GM23338 (cell line): ENCODE measurements at regions not wholly inside any gene's neighbourhood (a gene's known extent, or its start where the extent isn't known, plus 50 kb on each side); places are given as distances from the start of the nearest gene placed in this dataset.

Experiments used
- ATAC-seq: fragments of 200-7000 bp; cut with Tn5 transposase; 3 replicates; pipeline ENCODE4 v1.9.1; 2020
- DNase-seq: peaks from one replicate; pipeline ENCODE4 v3.0.0-alpha.2; 2015; ENCODE audit warnings: low spot score
- H2AFZ ChIP-seq: fragments of 200-600 bp; sonication (generic); 2 replicates; pipeline ENCODE4 v1.8.0; 2016; ENCODE audit warnings: antibody characterized with exemption, mild to moderate bottlenecking, moderate library complexity
- H3F3A ChIP-seq: fragments of 200-600 bp; sonication (generic); replicated peaks from 2 replicates; pipeline ENCODE4 v1.8.0; 2017; ENCODE audit warnings: antibody characterized with exemption, mixed run types, low read depth
- H3K27ac ChIP-seq: fragments of 200-600 bp; sonication (generic); 2 replicates; pipeline ENCODE4 v1.6.1; 2016; ENCODE audit warnings: low read depth
- H3K27me3 ChIP-seq: fragments of 200-600 bp; sonication (generic); 2 replicates; pipeline ENCODE4 v1.8.0; 2016; ENCODE audit warnings: mild to moderate bottlenecking, mixed run types, moderate library complexity; ENCODE audit not compliant: insufficient read depth
- H3K36me3 ChIP-seq: fragments of 200-600 bp; sonication (generic); 2 replicates; pipeline ENCODE4 v1.8.0; 2016; ENCODE audit warnings: mild to moderate bottlenecking; ENCODE audit not compliant: insufficient read depth
- H3K4me1 ChIP-seq: fragments of 200-600 bp; sonication (generic); 2 replicates; pipeline ENCODE4 v1.8.0; 2016; ENCODE audit warnings: mild to moderate bottlenecking, moderate library complexity; ENCODE audit not compliant: insufficient read depth
- H3K4me2 ChIP-seq: fragments of 200-600 bp; sonication (generic); 2 replicates; pipeline ENCODE4 v1.7.1; 2017; ENCODE audit warnings: mixed run types
- H3K4me3 ChIP-seq: fragments of 200-600 bp; sonication (generic); 2 replicates; pipeline ENCODE4 v1.6.1; 2016; ENCODE audit warnings: mixed run types
- H3K79me2 ChIP-seq: fragments of 200-600 bp; sonication (generic); replicated peaks from 2 replicates; pipeline ENCODE4 v1.8.0; 2017; ENCODE audit warnings: mild to moderate bottlenecking; ENCODE audit not compliant: insufficient read depth
- H3K9me2 ChIP-seq: fragments of 200-600 bp; sonication (generic); 2 replicates; pipeline ENCODE4 v1.8.0; 2017; ENCODE audit not compliant: insufficient read depth
- H4K20me1 ChIP-seq: fragments of 200-600 bp; sonication (generic); replicated peaks from 2 replicates; pipeline ENCODE4 v1.8.0; 2017; ENCODE audit warnings: mild to moderate bottlenecking; ENCODE audit not compliant: insufficient read depth
- H3K27ac Mint-ChIP-seq: 2 replicates; pipeline ENCODE4 v1.8.0; 2020; ENCODE audit warnings: inconsistent platforms, mild to moderate bottlenecking, moderate library complexity, mixed read lengths
- H3K27me3 Mint-ChIP-seq: 3 replicates; pipeline ENCODE4 v1.8.0; 2022; ENCODE audit warnings: low read depth, mild to moderate bottlenecking, moderate library complexity, mixed read lengths, inconsistent platforms; ENCODE audit not compliant: insufficient read depth, poor library complexity
- H3K36me3 Mint-ChIP-seq: 3 replicates; pipeline ENCODE4 v1.8.0; 2021; ENCODE audit warnings: low read depth, mild to moderate bottlenecking, inconsistent platforms, moderate library complexity, mixed read lengths
- H3K4me1 Mint-ChIP-seq: 3 replicates; pipeline ENCODE4 v1.8.0; 2020; ENCODE audit warnings: mild to moderate bottlenecking, inconsistent platforms, mixed read lengths
- H3K4me3 Mint-ChIP-seq: 3 replicates; pipeline ENCODE4 v1.8.0; 2021; ENCODE audit warnings: moderate library complexity, mild to moderate bottlenecking, inconsistent platforms, mixed read lengths
- H3K9me3 Mint-ChIP-seq: 3 replicates; pipeline ENCODE4 v1.8.0; 2020; ENCODE audit warnings: moderate library complexity, mild to moderate bottlenecking, inconsistent platforms, mixed read lengths
- CREB1 ChIP-seq: fragments of 250-450 bp; sonication (Bioruptor Pico); IDR thresholded peaks from 2 replicates; pipeline ENCODE4 v1.5.0; 2020; ENCODE audit warnings: low read depth, mild to moderate bottlenecking, moderate library complexity
- EZH2 ChIP-seq: fragments of 200-600 bp; sonication (generic); IDR thresholded peaks from one replicate; pipeline ENCODE4 v1.8.0; 2017; ENCODE audit warnings: antibody characterized with exemption, mild to moderate bottlenecking, low read depth; ENCODE audit not compliant: unreplicated experiment
- EZH2phosphoT487 ChIP-seq: fragments of 200-600 bp; sonication (generic); IDR thresholded peaks from one replicate; pipeline ENCODE4 v1.8.1; 2018; ENCODE audit warnings: antibody characterized with exemption; ENCODE audit not compliant: unreplicated experiment
- JUNB ChIP-seq: IDR thresholded peaks from one replicate; pipeline ENCODE4 v1.6.1; 2016; ENCODE audit warnings: antibody characterized with exemption; ENCODE audit not compliant: unreplicated experiment
- NANOG ChIP-seq: IDR thresholded peaks from 2 replicates; pipeline ENCODE4 v1.6.1; 2016; ENCODE audit warnings: antibody characterized with exemption, borderline replicate concordance
- POLR2AphosphoS5 ChIP-seq: IDR thresholded peaks from 2 replicates; pipeline ENCODE4 v1.6.1; 2016; ENCODE audit warnings: antibody characterized with exemption, low read depth
- STAT1 ChIP-seq: IDR thresholded peaks from one replicate; pipeline ENCODE4 v1.6.1; 2016; ENCODE audit warnings: antibody characterized with exemption; ENCODE audit not compliant: unreplicated experiment
- ZNF331 ChIP-seq: fragments of 250-450 bp; sonication (Bioruptor Pico); IDR thresholded peaks from 2 replicates; pipeline ENCODE4 v1.5.0; 2020; ENCODE audit warnings: low read depth, mild to moderate bottlenecking, moderate library complexity
- TF ChIP-seq, protein P1 (sequence below), 2 experiments: fragments of 200-600 bp in 1 of 2; sonication (generic) in 1 of 2; conservative IDR thresholded peaks; 2 replicates each; pipeline versions ENCODE4 v1.5.1 to v1.6.1; 2016 to 2017; ENCODE audit warnings: antibody characterized with exemption in 2 of 2, low read depth in 2 of 2, mild to moderate bottlenecking in 2 of 2, moderate library complexity in 1 of 2
- TF ChIP-seq, protein P2 (sequence below): IDR thresholded peaks from 2 replicates; pipeline ENCODE4 v1.6.1; 2016; ENCODE audit warnings: antibody characterized with exemption
- TF ChIP-seq, protein P3 (sequence below): IDR thresholded peaks from one replicate; pipeline ENCODE4 v1.6.1; 2018; ENCODE audit warnings: antibody characterized with exemption; ENCODE audit not compliant: unreplicated experiment

DNA sequence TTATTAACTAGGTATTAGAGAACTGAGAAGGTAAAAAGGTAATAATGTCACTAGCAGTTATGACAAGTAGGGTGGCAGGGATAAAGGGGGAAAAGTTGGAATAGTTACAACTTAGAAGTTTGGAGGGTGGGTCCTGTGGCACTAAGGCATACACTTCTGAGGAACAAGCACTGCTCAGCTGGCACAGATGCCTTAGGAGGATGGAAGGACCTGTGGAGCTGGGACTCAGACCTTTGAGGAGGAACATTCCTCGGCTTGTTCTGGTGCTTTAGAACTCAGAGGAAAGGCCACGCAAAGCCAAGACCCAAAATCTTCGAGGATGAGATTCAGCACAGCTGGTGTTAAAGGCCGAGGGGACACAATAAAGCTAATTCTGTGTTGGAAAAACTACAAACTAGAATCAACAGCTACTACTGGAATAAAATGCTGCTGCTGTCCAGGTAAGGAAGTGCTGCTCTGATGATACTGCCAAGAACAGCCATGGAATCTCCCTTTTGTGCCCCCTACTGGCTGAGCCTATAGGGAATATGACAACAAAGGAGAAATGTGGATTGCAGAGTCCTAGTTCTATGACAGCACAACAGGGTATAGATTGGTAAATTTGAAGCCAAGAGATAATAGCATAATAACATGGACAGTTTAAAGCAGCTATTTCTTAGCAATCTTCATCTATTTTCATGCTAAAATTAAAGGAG is 126.7 kb downstream of the SLC25A46 start:
- no peak overlapping the region for H3K27ac ChIP-seq
- peak overlapping the region; percentile 38; the same call in 1 of the 2 replicates for H2AFZ ChIP-seq
- Mint-ChIP-seq H3K36me3 (no peaks in the 10 kb centered on the region), H3K4me1 (no peaks in the 10 kb centered on the region), H3K27ac (no peak overlapping the region), H3K4me3 (no peak overlapping the region), H3K27me3 (no peaks in the 10 kb centered on the region), H3K9me3 (no peaks in the 10 kb centered on the region)
- peak; percentile 87 for DNase-seq
- no peaks in the 10 kb centered on the region for H3K79me2 ChIP-seq
- no peaks in the 10 kb centered on the region for H3K36me3 ChIP-seq
- TF ChIP-seq, protein P1, sequence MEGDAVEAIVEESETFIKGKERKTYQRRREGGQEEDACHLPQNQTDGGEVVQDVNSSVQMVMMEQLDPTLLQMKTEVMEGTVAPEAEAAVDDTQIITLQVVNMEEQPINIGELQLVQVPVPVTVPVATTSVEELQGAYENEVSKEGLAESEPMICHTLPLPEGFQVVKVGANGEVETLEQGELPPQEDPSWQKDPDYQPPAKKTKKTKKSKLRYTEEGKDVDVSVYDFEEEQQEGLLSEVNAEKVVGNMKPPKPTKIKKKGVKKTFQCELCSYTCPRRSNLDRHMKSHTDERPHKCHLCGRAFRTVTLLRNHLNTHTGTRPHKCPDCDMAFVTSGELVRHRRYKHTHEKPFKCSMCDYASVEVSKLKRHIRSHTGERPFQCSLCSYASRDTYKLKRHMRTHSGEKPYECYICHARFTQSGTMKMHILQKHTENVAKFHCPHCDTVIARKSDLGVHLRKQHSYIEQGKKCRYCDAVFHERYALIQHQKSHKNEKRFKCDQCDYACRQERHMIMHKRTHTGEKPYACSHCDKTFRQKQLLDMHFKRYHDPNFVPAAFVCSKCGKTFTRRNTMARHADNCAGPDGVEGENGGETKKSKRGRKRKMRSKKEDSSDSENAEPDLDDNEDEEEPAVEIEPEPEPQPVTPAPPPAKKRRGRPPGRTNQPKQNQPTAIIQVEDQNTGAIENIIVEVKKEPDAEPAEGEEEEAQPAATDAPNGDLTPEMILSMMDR (conservative IDR thresholded peaks at IDR 0.05; ENCODE audit: low read depth in 2 of 2): peak; percentile 86 to 87
- peak; percentile 41; the same call in 1 of the 2 replicates for TF ChIP-seq CREB1 (CRISPR knock-in tag)
- TF ChIP-seq, protein P2, sequence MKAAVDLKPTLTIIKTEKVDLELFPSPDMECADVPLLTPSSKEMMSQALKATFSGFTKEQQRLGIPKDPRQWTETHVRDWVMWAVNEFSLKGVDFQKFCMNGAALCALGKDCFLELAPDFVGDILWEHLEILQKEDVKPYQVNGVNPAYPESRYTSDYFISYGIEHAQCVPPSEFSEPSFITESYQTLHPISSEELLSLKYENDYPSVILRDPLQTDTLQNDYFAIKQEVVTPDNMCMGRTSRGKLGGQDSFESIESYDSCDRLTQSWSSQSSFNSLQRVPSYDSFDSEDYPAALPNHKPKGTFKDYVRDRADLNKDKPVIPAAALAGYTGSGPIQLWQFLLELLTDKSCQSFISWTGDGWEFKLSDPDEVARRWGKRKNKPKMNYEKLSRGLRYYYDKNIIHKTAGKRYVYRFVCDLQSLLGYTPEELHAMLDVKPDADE: no peak
- TF ChIP-seq, protein P3, sequence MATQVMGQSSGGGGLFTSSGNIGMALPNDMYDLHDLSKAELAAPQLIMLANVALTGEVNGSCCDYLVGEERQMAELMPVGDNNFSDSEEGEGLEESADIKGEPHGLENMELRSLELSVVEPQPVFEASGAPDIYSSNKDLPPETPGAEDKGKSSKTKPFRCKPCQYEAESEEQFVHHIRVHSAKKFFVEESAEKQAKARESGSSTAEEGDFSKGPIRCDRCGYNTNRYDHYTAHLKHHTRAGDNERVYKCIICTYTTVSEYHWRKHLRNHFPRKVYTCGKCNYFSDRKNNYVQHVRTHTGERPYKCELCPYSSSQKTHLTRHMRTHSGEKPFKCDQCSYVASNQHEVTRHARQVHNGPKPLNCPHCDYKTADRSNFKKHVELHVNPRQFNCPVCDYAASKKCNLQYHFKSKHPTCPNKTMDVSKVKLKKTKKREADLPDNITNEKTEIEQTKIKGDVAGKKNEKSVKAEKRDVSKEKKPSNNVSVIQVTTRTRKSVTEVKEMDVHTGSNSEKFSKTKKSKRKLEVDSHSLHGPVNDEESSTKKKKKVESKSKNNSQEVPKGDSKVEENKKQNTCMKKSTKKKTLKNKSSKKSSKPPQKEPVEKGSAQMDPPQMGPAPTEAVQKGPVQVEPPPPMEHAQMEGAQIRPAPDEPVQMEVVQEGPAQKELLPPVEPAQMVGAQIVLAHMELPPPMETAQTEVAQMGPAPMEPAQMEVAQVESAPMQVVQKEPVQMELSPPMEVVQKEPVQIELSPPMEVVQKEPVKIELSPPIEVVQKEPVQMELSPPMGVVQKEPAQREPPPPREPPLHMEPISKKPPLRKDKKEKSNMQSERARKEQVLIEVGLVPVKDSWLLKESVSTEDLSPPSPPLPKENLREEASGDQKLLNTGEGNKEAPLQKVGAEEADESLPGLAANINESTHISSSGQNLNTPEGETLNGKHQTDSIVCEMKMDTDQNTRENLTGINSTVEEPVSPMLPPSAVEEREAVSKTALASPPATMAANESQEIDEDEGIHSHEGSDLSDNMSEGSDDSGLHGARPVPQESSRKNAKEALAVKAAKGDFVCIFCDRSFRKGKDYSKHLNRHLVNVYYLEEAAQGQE: peak; percentile 60
- TF ChIP-seq POLR2AphosphoS5: no peak
- no peaks in the 10 kb centered on the region for H3K9me2 ChIP-seq
- no peaks in the 10 kb centered on the region for H3F3A ChIP-seq
- H3K4me1 ChIP-seq: no peaks in the 10 kb centered on the region
- H3K4me3 ChIP-seq: no peak overlapping the region
- peak; percentile 97 for ATAC-seq
- H3K4me2 ChIP-seq: no peak overlapping the region
- no peaks in the 10 kb centered on the region for H3K27me3 ChIP-seq
- no peaks in the 10 kb centered on the region for H4K20me1 ChIP-seq

DNA sequence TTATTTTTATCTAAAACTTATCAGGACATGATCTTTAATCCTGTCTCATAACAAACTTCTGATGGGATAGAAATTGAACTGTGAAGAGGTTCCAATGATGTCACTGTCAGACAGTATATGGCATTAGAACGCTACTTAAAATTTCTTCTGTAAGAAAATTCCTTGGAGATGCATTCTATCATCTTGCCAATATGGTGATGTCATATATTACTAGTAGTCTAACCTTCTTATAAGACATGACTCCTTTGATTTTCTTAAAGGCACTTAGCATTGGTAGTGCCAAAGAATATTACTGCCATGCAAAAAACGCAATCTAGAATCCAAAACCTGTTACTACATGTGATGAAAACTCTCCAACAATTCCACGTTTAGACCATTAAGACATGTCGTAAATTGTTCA is 131.1 kb downstream of the SLC25A46 start:
- Histone ChIP-seq H3K27ac (no peak overlapping the region), H3K27me3 (no peaks in the 10 kb centered on the region), H3K4me2 (no peak overlapping the region), H3K9me2 (no peaks in the 10 kb centered on the region; the same call in 1 of the 2 replicates), H2AFZ (no peak overlapping the region), H3K79me2 (no peaks in the 10 kb centered on the region), H3F3A (no peaks in the 10 kb centered on the region), H3K4me3 (no peak overlapping the region), H3K36me3 (no peaks in the 10 kb centered on the region), H3K4me1 (no peaks in the 10 kb centered on the region), H4K20me1 (no peaks in the 10 kb centered on the region)
- no peaks in the 10 kb centered on the region for H3K27me3 Mint-ChIP-seq
- H3K27ac Mint-ChIP-seq: no peak overlapping the region
- no peaks in the 10 kb centered on the region for H3K9me3 Mint-ChIP-seq
- TF ChIP-seq JUNB: no peak
- no peak for TF ChIP-seq POLR2AphosphoS5
- no peak for TF ChIP-seq ZNF331 (CRISPR knock-in tag)
- TF ChIP-seq EZH2: no peak
- TF ChIP-seq STAT1: no peak
- no peak for TF ChIP-seq NANOG
- TF ChIP-seq EZH2phosphoT487: no peak
- TF ChIP-seq, protein P1 (conservative IDR thresholded peaks at IDR 0.05; ENCODE audit: low read depth in 2 of 2): no peak
- 0 out of 3 replicates have a peak, but pooled peaks cover 4% of the 10 kb centered on the region for H3K4me1 Mint-ChIP-seq
- ATAC-seq (no peak), DNase-seq (no peak)
- H3K36me3 Mint-ChIP-seq: no peaks in the 10 kb centered on the region
- H3K4me3 Mint-ChIP-seq: no peak overlapping the region
